GM13977 (cell line): ENCODE measurements at regions not wholly inside any gene's neighbourhood (a gene's known extent, or its start where the extent isn't known, plus 50 kb on each side); places are given as distances from the start of the nearest gene placed in this dataset.
A peak's percentile ranks its signal among the peaks of the same experiment; 100 is the strongest.
"Not testable (repeated sequence)": the region's sequence is repeated elsewhere in the genome, so short reads cannot be mapped to it uniquely, and the experiment has no call there.

ENCODE experiments used
- DNase-seq: peaks from one replicate; pipeline ENCODE4 v3.0.0; 2012; ENCODE audit warnings: low spot score
- in situ Hi-C: fragments of 300-500 bp; cut with MboI; formaldehyde crosslinking; loops from one replicate; pipeline ENCODE4 v1.12.0; 2022; ENCODE audit warnings: low sequenced_read_pairs, low pct_unique_long_range_greater_than_20kb, mixed read lengths, inconsistent platforms; ENCODE audit not compliant: unreplicated experiment
- TF ChIP-seq, protein P1 (sequence below): IDR thresholded peaks from 2 replicates; pipeline ENCODE4 v1.5.1; 2012; ENCODE audit warnings: mild to moderate bottlenecking, control low read depth; ENCODE audit not compliant: insufficient read depth; ENCODE audit errors: extremely low read depth, missing control alignments

DNA sequence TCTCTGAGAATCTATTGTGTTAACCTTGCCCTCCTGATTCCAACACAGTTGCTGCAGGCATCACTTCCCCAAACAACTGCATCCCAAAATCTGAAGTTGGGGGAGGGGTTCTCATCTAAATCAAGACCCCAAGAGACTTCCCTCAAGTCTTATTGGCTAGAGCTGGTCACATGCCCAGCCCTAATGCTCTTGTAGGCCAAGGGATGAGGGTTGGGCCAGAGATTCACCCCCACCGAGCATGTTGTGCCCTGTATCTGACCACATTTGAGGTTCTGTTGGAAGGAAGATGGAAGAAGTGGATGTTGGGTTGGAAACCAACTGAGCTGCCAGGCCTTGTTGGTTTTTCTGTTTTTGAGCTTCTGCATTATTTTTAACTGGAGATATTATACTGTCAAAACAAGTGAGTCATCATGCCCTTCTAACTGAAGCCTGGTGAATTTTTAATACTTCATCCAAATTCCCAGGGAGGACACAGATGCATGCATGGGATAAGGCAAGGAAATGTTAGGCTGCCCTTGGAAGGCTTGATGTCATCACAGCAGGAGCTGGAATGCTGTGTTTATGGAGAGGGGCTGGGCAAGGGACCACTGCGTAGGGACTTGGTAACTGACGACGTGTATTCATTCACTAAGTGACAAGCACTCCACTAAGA, 68.6 kb upstream of the CACUL1 start:
- in situ Hi-C loops: no loop called here
- TF ChIP-seq, protein P1, sequence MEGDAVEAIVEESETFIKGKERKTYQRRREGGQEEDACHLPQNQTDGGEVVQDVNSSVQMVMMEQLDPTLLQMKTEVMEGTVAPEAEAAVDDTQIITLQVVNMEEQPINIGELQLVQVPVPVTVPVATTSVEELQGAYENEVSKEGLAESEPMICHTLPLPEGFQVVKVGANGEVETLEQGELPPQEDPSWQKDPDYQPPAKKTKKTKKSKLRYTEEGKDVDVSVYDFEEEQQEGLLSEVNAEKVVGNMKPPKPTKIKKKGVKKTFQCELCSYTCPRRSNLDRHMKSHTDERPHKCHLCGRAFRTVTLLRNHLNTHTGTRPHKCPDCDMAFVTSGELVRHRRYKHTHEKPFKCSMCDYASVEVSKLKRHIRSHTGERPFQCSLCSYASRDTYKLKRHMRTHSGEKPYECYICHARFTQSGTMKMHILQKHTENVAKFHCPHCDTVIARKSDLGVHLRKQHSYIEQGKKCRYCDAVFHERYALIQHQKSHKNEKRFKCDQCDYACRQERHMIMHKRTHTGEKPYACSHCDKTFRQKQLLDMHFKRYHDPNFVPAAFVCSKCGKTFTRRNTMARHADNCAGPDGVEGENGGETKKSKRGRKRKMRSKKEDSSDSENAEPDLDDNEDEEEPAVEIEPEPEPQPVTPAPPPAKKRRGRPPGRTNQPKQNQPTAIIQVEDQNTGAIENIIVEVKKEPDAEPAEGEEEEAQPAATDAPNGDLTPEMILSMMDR: no peak
- no peak for DNase-seq

DNA sequence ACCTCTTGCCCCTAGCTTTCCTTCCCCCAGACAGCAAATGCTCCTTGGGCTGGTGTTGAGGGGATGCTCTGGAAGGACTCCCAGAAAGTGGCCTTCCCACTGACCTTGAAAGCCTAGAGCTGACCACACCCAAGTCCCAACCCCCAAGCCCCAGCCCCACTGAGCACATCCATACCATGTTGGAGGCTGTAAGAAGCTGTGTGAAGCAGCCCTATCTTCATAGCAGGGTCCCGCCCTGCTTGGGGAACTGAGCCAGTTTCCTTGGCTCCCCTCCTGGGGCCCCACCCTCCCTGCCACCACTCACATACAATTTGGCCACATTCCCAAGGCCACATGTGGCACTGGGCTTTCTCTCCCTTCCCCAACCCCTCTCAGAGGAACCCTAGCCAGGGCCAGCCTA, 72.3 kb upstream of the CACUL1 start:
- no peak for DNase-seq
- in situ Hi-C loops: no loop called here
- TF ChIP-seq, protein P1: no peak

DNA sequence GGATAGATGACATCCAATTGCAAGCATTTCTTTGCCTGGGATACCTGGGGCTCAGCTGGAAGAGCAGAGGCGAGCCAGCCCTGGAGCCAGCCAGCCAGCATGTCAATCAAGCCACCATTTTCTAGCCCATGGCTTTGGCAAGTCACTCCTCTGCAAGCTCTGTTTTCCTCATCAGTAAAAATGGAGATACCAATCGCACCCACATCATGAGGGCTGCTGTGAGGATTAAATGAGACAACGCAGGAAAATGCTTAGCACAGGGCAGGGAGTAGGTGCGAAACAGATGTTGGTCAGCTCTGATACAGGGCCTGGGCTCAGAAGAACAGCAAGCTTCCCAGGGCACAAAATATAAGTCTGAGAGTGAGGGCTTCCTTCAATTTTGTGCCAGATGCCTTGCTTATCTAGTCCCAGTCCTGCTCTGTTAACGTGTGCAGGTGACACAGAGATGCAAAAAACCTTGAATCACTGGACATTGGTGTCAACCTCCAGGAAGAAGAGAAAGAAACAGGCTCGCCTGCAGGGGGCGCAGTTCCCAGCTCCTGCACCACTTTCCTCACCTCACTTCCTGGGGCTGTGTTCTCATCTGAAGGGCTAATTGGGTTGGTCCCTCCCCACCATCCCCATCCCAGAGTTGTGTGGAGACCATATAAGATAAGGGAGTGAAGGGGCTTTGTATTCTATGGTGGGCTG, 72.8 kb upstream of the CACUL1 start:
- in situ Hi-C loops: no loop called here
- no peak for DNase-seq
- TF ChIP-seq, protein P1: peak; percentile 23

DNA sequence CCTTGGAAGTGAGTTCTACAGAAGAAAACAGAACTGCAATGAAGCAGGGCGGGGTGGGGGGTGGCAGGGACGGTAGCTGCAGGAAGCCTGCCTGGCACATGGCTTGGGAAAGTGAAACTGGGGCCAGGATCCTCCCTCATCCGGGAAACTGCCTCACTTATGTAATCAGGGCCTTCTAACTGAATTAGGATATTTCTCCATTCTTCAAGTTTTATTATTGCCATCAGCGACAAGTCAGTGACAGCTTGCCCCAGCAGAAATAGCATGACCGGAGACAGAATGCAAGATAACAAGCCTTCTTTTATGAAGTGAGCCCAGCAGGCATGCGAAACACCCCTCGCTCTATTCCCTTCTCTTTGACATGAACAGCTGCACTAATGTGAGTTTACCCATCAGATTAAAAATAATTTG, 77.5 kb upstream of the CACUL1 start:
- TF ChIP-seq, protein P1: no peak
- in situ Hi-C loops: no loop called here
- DNase-seq: no peak

DNA sequence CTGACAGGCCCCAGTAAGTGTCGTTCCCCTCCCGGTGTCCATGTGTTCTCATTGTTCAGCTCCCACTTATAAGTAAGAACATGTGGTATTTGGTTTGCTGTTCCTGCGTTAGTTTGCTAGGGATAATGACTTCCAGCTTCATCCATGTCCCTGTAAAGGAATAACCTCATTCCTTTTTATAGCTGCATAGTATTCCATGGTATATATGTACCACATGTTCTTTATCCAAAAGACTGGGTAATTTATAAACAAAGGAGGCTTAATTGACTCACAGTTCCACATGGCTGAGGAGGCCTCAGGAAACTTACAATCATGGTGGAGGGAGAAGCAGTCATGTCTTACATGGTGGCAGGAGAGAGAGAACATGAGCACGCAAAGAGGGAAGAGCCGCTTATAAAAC, 79.6 kb upstream of the CACUL1 start:
- DNase-seq, in situ Hi-C loops: not testable (repeated sequence)

DNA sequence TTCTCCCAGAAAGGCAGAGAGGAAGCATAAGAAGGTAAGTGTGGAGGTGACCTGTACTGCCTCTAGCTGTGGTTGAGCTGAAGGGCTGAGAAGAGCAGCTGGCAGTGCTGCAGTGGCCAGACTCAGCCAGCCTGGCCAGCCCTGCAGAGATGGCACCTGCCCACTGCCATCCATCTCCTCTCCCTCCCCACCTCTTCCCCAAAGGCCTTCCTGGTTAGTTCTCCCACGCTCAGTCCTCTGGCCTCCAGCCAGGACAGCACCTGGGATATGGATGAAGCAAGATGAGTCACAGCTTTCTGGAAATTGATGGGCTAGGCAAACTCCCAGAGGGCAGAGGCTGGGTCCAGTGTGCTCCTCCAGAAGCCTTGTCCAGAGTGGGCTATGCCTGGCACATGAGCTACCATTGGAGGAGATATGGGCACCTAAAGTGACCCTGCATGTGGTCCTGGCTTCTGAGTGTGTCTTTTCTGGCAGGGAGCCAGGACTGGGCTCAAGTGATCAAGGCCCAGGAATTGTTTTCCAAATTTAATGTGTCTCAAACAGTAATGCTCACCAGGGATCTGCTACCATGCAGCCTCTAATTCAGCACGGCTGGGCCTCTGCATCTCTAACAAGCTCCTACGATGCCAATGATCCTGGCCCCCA, 81.0 kb upstream of the CACUL1 start:
- in situ Hi-C loops: no loop called here
- no peak for DNase-seq
- TF ChIP-seq, protein P1: no peak

DNA sequence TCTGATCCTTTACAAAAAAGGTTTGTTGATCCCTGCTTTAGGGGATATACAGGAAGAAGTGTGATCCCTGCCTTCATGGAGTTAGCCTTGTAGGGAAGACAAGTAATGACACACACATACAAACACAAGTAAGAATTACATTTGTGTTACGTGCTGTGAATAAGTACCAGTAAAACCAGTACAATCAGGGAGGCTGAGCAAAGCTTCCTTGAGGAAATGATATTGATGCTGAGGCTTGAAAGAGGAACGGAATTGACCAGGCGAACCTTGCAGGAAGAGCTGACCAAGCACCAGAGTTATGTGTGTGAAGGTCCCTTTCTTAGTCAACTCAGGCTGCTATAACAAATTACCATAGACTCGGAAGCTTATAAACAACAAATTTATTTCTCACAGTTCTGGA, 83.6 kb upstream of the CACUL1 start:
- DNase-seq: no peak
- in situ Hi-C loops: no loop called here
- TF ChIP-seq, protein P1: no peak
